ENCODE measurements at regions not wholly inside any gene's neighbourhood (a gene's known extent, or its start where the extent isn't known, plus 50 kb on each side); places are given as distances from the start of the nearest gene placed in this dataset.
"Not testable (repeated sequence)": the region's sequence is repeated elsewhere in the genome, so short reads cannot be mapped to it uniquely, and the experiment has no call there.

- DNase-seq: no peak
Observed at GRCh38 chr6:137305691-137306090, 86.5 kb upstream of the IFNGR1 start.

- DNase-seq: no peak
Observed at GRCh38 chr6:137304020-137304780, 85.0 kb upstream of the IFNGR1 start.

GRCh38 chr6:137303441-137303840 is 84.3 kb upstream of the IFNGR1 start:
- no peak for DNase-seq

- DNase-seq: no peak
Observed at GRCh38 chr6:137299681-137300080, 80.5 kb upstream of the IFNGR1 start.

- DNase-seq: no peak
Observed at GRCh38 chr6:137297887-137298286, 78.7 kb upstream of the IFNGR1 start.

- DNase-seq: not testable (repeated sequence)
Observed at GRCh38 chr6:137292326-137292725, 73.1 kb upstream of the IFNGR1 start.

GRCh38 chr6:137291441-137291840 is 72.3 kb upstream of the IFNGR1 start:
- no peak for DNase-seq

GRCh38 chr6:137290601-137291261 is 71.5 kb upstream of the IFNGR1 start:
- DNase-seq: no peak

GRCh38 chr6:137286916-137287315 is 67.7 kb upstream of the IFNGR1 start:
- no peak for DNase-seq

- no peak for DNase-seq
Observed at GRCh38 chr6:137286368-137286767, 67.2 kb upstream of the IFNGR1 start.

GRCh38 chr6:137284811-137285110 is 65.6 kb upstream of the IFNGR1 start:
- no peak for DNase-seq

GRCh38 chr6:137283940-137284810 is 65.0 kb upstream of the IFNGR1 start:
- no peak for DNase-seq

- no peak for DNase-seq
Observed at GRCh38 chr6:137283080-137283479, 63.9 kb upstream of the IFNGR1 start.

GRCh38 chr6:137282254-137282653 is 63.1 kb upstream of the IFNGR1 start:
- DNase-seq: no peak

- not testable (repeated sequence) for DNase-seq
Observed at GRCh38 chr6:137279279-137279678, 60.1 kb upstream of the IFNGR1 start.

- DNase-seq: no peak
Observed at GRCh38 chr6:137277971-137278637, 58.9 kb upstream of the IFNGR1 start.

GRCh38 chr6:137272403-137272802 is 53.2 kb upstream of the IFNGR1 start:
- no peak for DNase-seq

- no peak for DNase-seq
Observed at GRCh38 chr6:137271245-137272183, 52.3 kb upstream of the IFNGR1 start.

GRCh38 chr6:137269803-137270202 is 50.6 kb upstream of the IFNGR1 start:
- no peak for DNase-seq

- DNase-seq: no peak
Observed at GRCh38 chr6:137269347-137269746, 50.2 kb upstream of the IFNGR1 start.

Measured in activated CD4-positive, alpha-beta T cell treated with anti-CD3 and anti-CD28 coated beads, Interleukin-2, amount 50 U/mL, for 1 hour (primary cell).